OCI-LY3 (cell line): ENCODE measurements at regions not wholly inside any gene's neighbourhood (a gene's known extent, or its start where the extent isn't known, plus 50 kb on each side); places are given as distances from the start of the nearest gene placed in this dataset.

Source experiments
- H2AFZ ChIP-seq: fragments of 200-600, 300-600 bp; shearing (Covaris generic); 2 replicates; pipeline ENCODE4 v1.6.0; 2014; ENCODE audit warnings: antibody characterized with exemption, low read depth, low read length
- H3K27ac ChIP-seq: fragments of 200-600, 300-600 bp; sonication (generic); 2 replicates; pipeline ENCODE4 v1.5.1; 2014; ENCODE audit warnings: mild to moderate bottlenecking, low read length, moderate library complexity, mixed read lengths
- H3K27me3 ChIP-seq: fragments of 200-600, 300-600 bp; sonication (generic); 2 replicates; pipeline ENCODE4 v1.6.1; 2014; ENCODE audit warnings: low read depth, low read length, mixed read lengths
- H3K36me3 ChIP-seq: fragments of 200-600, 300-600 bp; sonication (generic); replicated peaks from 2 replicates; pipeline ENCODE3; 2014; ENCODE audit warnings: low read depth, low read length, mixed read lengths
- H3K4me1 ChIP-seq: fragments of 300-600, 200-600 bp; sonication (generic); 2 replicates; pipeline ENCODE4 v1.6.1; 2014; ENCODE audit warnings: low read length, mixed read lengths
- H3K4me2 ChIP-seq: fragments of 200-600, 300-600 bp; sonication (generic); 2 replicates; pipeline ENCODE4 v1.6.1; 2014; ENCODE audit warnings: low read length, mixed read lengths
- H3K4me3 ChIP-seq: fragments of 300-600, 200-600 bp; sonication (generic); 2 replicates; pipeline ENCODE4 v1.5.1; 2014; ENCODE audit warnings: antibody characterized with exemption, mild to moderate bottlenecking, low read length, moderate library complexity
- H3K79me2 ChIP-seq: fragments of 300-600, 200-600 bp; shearing (Covaris generic); 2 replicates; pipeline ENCODE4 v1.6.1; 2014; ENCODE audit warnings: mild to moderate bottlenecking, low read length, mixed read lengths
- H3K9ac ChIP-seq: fragments of 300-600, 200-600 bp; shearing (Covaris generic); 2 replicates; pipeline ENCODE4 v1.6.0; 2014; ENCODE audit warnings: mild to moderate bottlenecking, low read length, moderate library complexity
- H3K9me3 ChIP-seq: fragments of 200-600, 300-600 bp; shearing (Covaris generic); 2 replicates; pipeline ENCODE4 v1.6.1; 2014; ENCODE audit warnings: low read length, mixed read lengths; ENCODE audit not compliant: insufficient read depth
- H4K20me1 ChIP-seq: fragments of 200-600, 300-600 bp; sonication (generic); 2 replicates; pipeline ENCODE4 v1.6.1; 2016; ENCODE audit warnings: low read length, mixed read lengths; ENCODE audit not compliant: insufficient read depth
- EZH2phosphoT487 ChIP-seq: fragments of 200-600 bp; shearing (Covaris generic); IDR thresholded peaks from 2 replicates; pipeline ENCODE4 v1.6.1; 2018; ENCODE audit warnings: antibody characterized with exemption, mixed run types, low read depth
- TF ChIP-seq, protein P1 (sequence below): fragments of 200-600, 300-600 bp; sonication (generic); IDR thresholded peaks from 2 replicates; pipeline ENCODE4 v1.5.1; 2014; ENCODE audit warnings: antibody characterized with exemption, low read length, low read depth

DNA sequence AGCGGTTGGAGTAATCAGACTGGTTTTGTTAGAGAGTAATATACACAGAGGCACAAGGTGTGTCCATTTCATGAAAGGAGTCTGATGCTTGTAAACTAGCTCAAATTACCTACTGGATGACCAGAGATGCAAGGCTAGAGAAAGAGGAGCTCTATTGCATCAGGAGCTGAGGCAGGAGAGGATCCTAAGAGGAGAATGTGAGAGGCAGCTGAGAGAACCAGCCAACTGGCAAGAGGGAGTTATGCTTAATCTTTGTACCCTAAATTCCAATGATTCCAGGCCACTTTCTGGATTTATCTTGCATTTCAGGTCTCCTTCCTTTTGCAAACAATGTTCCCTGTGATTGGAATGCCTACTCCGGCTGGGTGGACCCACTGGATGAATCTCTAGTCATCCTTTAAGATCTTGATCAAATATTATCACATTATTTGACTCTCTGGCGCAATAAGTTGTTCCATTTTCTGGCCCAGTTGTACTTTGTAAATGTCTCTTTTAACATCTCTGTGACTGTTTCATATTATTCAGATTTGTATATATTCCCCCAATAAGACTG, 57.5 kb upstream of the PTPN12 start:
- Histone ChIP-seq H4K20me1 (no peaks in the 10 kb centered on the region), H3K27ac (no peak overlapping the region), H3K27me3 (peaks cover 2% of the 10 kb centered on the region), H3K4me3 (no peak overlapping the region), H2AFZ (no peak overlapping the region), H3K9ac (no peak overlapping the region), H3K79me2 (no peaks in the 10 kb centered on the region), H3K9me3 (no peaks in the 10 kb centered on the region), H3K36me3 (no peaks in the 10 kb centered on the region), H3K4me2 (no peak overlapping the region), H3K4me1 (no peaks in the 10 kb centered on the region)
- no peak for TF ChIP-seq EZH2phosphoT487
- TF ChIP-seq, protein P1, sequence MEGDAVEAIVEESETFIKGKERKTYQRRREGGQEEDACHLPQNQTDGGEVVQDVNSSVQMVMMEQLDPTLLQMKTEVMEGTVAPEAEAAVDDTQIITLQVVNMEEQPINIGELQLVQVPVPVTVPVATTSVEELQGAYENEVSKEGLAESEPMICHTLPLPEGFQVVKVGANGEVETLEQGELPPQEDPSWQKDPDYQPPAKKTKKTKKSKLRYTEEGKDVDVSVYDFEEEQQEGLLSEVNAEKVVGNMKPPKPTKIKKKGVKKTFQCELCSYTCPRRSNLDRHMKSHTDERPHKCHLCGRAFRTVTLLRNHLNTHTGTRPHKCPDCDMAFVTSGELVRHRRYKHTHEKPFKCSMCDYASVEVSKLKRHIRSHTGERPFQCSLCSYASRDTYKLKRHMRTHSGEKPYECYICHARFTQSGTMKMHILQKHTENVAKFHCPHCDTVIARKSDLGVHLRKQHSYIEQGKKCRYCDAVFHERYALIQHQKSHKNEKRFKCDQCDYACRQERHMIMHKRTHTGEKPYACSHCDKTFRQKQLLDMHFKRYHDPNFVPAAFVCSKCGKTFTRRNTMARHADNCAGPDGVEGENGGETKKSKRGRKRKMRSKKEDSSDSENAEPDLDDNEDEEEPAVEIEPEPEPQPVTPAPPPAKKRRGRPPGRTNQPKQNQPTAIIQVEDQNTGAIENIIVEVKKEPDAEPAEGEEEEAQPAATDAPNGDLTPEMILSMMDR = no peak

DNA sequence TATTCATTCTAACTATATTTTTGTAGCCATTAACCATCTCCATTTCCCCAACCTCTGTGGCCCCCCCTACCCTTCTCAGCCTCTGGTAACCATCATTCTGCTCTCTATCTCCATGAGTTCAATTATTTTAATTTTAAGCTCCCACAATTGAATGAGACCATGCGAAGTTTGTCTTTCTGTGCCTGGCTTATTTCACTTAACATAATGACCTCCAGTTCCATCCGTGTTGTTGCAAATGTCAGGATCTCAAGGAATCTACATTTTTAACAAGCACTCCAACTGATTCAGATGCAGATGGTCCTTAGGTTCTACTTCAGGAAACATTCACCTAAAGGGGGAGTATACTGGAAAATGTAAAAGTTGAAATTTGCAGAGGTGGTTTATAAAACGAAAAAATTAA, 60.2 kb upstream of the PTPN12 start:
- no peak overlapping the region for H3K4me3 ChIP-seq
- no peak overlapping the region for H3K4me2 ChIP-seq
- H3K27me3 ChIP-seq = peaks cover 2% of the 10 kb centered on the region
- no peak overlapping the region for H3K27ac ChIP-seq
- no peak overlapping the region for H3K9ac ChIP-seq
- no peaks in the 10 kb centered on the region for H3K79me2 ChIP-seq
- H3K4me1 ChIP-seq = peaks cover 8% of the 10 kb centered on the region
- no peaks in the 10 kb centered on the region for H3K9me3 ChIP-seq
- H3K36me3 ChIP-seq = no peaks in the 10 kb centered on the region
- no peaks in the 10 kb centered on the region for H4K20me1 ChIP-seq
- TF ChIP-seq, protein P1 = no peak
- TF ChIP-seq EZH2phosphoT487 = no peak
- H2AFZ ChIP-seq = no peak overlapping the region

DNA sequence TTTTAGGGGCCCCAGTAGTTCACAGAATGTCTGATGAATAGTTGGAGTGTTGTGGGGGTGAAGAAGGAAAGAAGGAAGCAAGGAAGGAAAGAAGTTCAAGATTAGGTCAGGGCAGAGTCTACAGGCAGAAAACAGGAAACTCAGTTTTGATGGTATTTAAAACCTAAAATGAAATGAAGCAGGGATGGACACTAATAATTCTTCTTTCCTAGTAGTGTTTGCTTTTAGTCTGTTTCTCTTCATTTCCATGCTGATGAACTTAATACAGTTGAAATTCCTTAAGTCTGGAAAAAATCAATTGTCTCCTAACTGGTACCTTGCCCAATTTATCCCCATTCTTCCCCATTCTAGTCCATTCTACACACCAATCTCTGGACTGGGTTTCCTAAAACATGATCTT, 59.0 kb upstream of the GSAP start:
- Histone ChIP-seq H3K4me3 (no peak overlapping the region), H2AFZ (no peak overlapping the region), H3K4me2 (no peak overlapping the region), H3K36me3 (no peaks in the 10 kb centered on the region), H3K9ac (no peak overlapping the region), H3K27ac (no peak overlapping the region), H3K9me3 (no peaks in the 10 kb centered on the region), H3K4me1 (peaks cover 8% of the 10 kb centered on the region), H3K27me3 (peaks cover 2% of the 10 kb centered on the region), H4K20me1 (no peaks in the 10 kb centered on the region), H3K79me2 (no peaks in the 10 kb centered on the region)
- TF ChIP-seq EZH2phosphoT487 = no peak
- TF ChIP-seq, protein P1 = no peak

DNA sequence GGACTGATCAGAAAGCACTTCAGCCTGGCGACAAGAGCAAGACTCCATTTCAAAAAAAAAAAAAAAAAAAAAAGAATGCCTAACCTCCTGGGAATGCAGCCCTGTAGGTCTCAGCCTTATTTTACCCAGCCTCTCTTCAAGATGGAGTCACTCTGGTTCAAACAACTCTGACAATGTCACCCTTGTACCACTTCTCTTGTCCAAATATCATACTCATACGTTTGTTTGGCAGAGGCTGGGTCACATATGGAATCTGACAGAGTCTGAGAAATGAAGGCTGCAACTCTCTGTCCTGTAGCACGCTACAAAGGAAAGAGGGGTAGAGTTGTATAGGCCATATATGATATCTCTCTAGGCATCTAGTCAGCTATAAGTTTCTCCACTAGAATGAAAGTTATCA, 58.6 kb upstream of the GSAP start:
- no peak for TF ChIP-seq EZH2phosphoT487
- TF ChIP-seq, protein P1 = no peak
- Histone ChIP-seq H3K9ac (no peak overlapping the region), H4K20me1 (no peaks in the 10 kb centered on the region), H3K36me3 (no peaks in the 10 kb centered on the region), H3K27me3 (peaks cover 2% of the 10 kb centered on the region), H3K4me1 (peaks cover 8% of the 10 kb centered on the region), H3K9me3 (no peaks in the 10 kb centered on the region), H3K79me2 (no peaks in the 10 kb centered on the region), H2AFZ (no peak overlapping the region), H3K4me2 (no peak overlapping the region), H3K27ac (no peak overlapping the region), H3K4me3 (no peak overlapping the region)
